IMR-90 (cell line): ENCODE measurements at regions not wholly inside any gene's neighbourhood (a gene's known extent, or its start where the extent isn't known, plus 50 kb on each side); places are given as distances from the start of the nearest gene placed in this dataset.
A peak's percentile ranks its signal among the peaks of the same experiment; 100 is the strongest.

Source experiments
- ATAC-seq: fragments of 200-7000 bp; cut with Tn5 transposase; 2 replicates; pipeline ENCODE4 v1.9.1; 2020; ENCODE audit warnings: low read depth, mild to moderate bottlenecking, moderate library complexity
- BruUV-seq: library from RNA; stranded (reverse); fragments of 400-500 nt; replicated peaks from 2 replicates; lab custom pipeline; 2021; lab: Mats Ljungman, UMichigan
- CTCF ChIA-PET: fragments of 300-600 bp; formaldehyde crosslinking; extraction: SDS; loops from one replicate; lab custom pipeline; 2021; ENCODE audit warnings: antibody characterized with exemption; lab: Yijun Ruan, JAX
- POLR2A ChIA-PET: fragments of 300-600 bp; sonication (Branson Sonifier 250); formaldehyde crosslinking; loops from one replicate; lab custom pipeline; 2022; ENCODE audit warnings: antibody characterized with exemption; ENCODE audit not compliant: unreplicated experiment; lab: Charles Lee
- DNase-seq: peaks from one replicate; pipeline ENCODE4 v3.0.0; 2013
- H2AFZ ChIP-seq: replicated peaks from 2 replicates; pipeline ENCODE3; 2013; ENCODE audit warnings: low read length, mild to moderate bottlenecking; ENCODE audit not compliant: poor library complexity
- H2AK5ac ChIP-seq: 2 replicates; pipeline ENCODE4 v1.6.1; 2013; ENCODE audit warnings: low read depth, low read length, inconsistent platforms
- H2AK9ac ChIP-seq: replicated peaks from 2 replicates; pipeline ENCODE3; 2013; ENCODE audit warnings: mild to moderate bottlenecking, low read depth, low read length, moderate library complexity; ENCODE audit not compliant: poor library complexity
- H2BK120ac ChIP-seq: 2 replicates; pipeline ENCODE4 v1.6.1; 2013; ENCODE audit warnings: low read depth, low read length, inconsistent platforms
- H2BK15ac ChIP-seq: 3 replicates; pipeline ENCODE4 v1.6.1; 2013; ENCODE audit warnings: low read depth, low read length, inconsistent platforms
- H2BK20ac ChIP-seq: 2 replicates; pipeline ENCODE4 v1.6.1; 2013; ENCODE audit warnings: low read depth, mild to moderate bottlenecking, inconsistent platforms, low read length, moderate library complexity
- H2BK5ac ChIP-seq: 2 replicates; pipeline ENCODE4 v1.6.1; 2013; ENCODE audit warnings: mild to moderate bottlenecking, low read depth, low read length, inconsistent platforms; ENCODE audit not compliant: poor library complexity, severe bottlenecking
- H3K14ac ChIP-seq: replicated peaks from 2 replicates; pipeline ENCODE4 v1.6.1; 2013; ENCODE audit warnings: low read depth, low read length, inconsistent platforms
- H3K18ac ChIP-seq: 2 replicates; pipeline ENCODE4 v1.6.1; 2013; ENCODE audit warnings: low read depth, low read length, control low read depth
- H3K23ac ChIP-seq: 2 replicates; pipeline ENCODE4 v1.6.1; 2013; ENCODE audit warnings: low read depth, low read length, inconsistent platforms
- H3K27ac ChIP-seq: 2 replicates; pipeline ENCODE4 v1.5.1; 2013; ENCODE audit warnings: mild to moderate bottlenecking, control low read depth, low read length; ENCODE audit not compliant: insufficient read depth
- H3K27me3 ChIP-seq: 2 replicates; pipeline ENCODE4 v1.6.1; 2013; ENCODE audit warnings: low read length; ENCODE audit not compliant: control insufficient read depth, insufficient read depth
- H3K36me3 ChIP-seq: 2 replicates; pipeline ENCODE4 v1.6.1; 2013; ENCODE audit warnings: low read length, mixed read lengths; ENCODE audit not compliant: control insufficient read depth, insufficient read depth
- H3K4ac ChIP-seq: 2 replicates; pipeline ENCODE4 v1.6.1; 2013; ENCODE audit warnings: low read depth, low read length, inconsistent platforms
- H3K4me1 ChIP-seq: 2 replicates; pipeline ENCODE4 v1.6.1; 2013; ENCODE audit warnings: low read length, mixed read lengths; ENCODE audit not compliant: control insufficient read depth, insufficient read depth
- H3K4me2 ChIP-seq: 2 replicates; pipeline ENCODE4 v1.6.1; 2013; ENCODE audit warnings: low read depth, mild to moderate bottlenecking, control low read depth, low read length, moderate library complexity
- H3K4me3 ChIP-seq: 2 replicates; pipeline ENCODE4 v1.5.1; 2013; ENCODE audit warnings: low read depth, mild to moderate bottlenecking, control low read depth, low read length, moderate library complexity; ENCODE audit not compliant: insufficient read depth
- H3K56ac ChIP-seq: 2 replicates; pipeline ENCODE4 v1.6.1; 2013; ENCODE audit warnings: low read length, inconsistent platforms; ENCODE audit not compliant: insufficient read depth; ENCODE audit errors: extremely low read depth
- H3K79me1 ChIP-seq, 2 experiments: 2 replicates each; pipeline ENCODE4 v1.6.1; 2013; ENCODE audit warnings: low read length in 2 of 2, inconsistent platforms in 1 of 2, low read depth in 1 of 2
- H3K9ac ChIP-seq: 2 replicates; pipeline ENCODE4 v1.6.1; 2013; ENCODE audit warnings: low read depth, low read length, control low read depth
- H3K9me1 ChIP-seq: 2 replicates; pipeline ENCODE4 v1.6.1; 2013; ENCODE audit warnings: low read length, inconsistent platforms; ENCODE audit not compliant: insufficient read depth
- H3K9me3 ChIP-seq: 2 replicates; pipeline ENCODE4 v1.6.1; 2013; ENCODE audit warnings: low read length; ENCODE audit not compliant: control insufficient read depth, insufficient read depth
- H4K20me1 ChIP-seq: 2 replicates; pipeline ENCODE4 v1.6.1; 2013; ENCODE audit warnings: low read length, inconsistent platforms; ENCODE audit not compliant: insufficient read depth
- H4K5ac ChIP-seq: 2 replicates; pipeline ENCODE4 v1.6.1; 2013; ENCODE audit warnings: mild to moderate bottlenecking, low read depth, low read length, control low read depth
- H4K8ac ChIP-seq, 2 experiments: 2 replicates each; pipeline ENCODE4 v1.6.1; 2013; ENCODE audit warnings: low read depth in 2 of 2, low read length in 2 of 2, control low read depth in 1 of 2, inconsistent platforms in 1 of 2
- H4K91ac ChIP-seq: 2 replicates; pipeline ENCODE4 v1.6.1; 2013; ENCODE audit warnings: low read depth, low read length, inconsistent platforms; ENCODE audit not compliant: insufficient read depth
- CTCF ChIP-seq: conservative IDR thresholded peaks from 2 replicates; pipeline ENCODE4 v1.5.1; 2012; ENCODE audit warnings: mild to moderate bottlenecking, low read depth, low read length, improper control_type of control experiment
- ELK1 ChIP-seq: fragments of 150-350 bp; IDR thresholded peaks from 2 replicates; pipeline ENCODE4 v1.6.1; 2016; ENCODE audit warnings: low read depth, mild to moderate bottlenecking, low read length, moderate library complexity, borderline replicate concordance
- FOS ChIP-seq: fragments of 150-350 bp; IDR thresholded peaks from 2 replicates; pipeline ENCODE4 v1.6.1; 2016; ENCODE audit warnings: low read depth, low read length
- MAFK ChIP-seq: IDR thresholded peaks from 2 replicates; pipeline ENCODE4 v1.6.1; 2012; ENCODE audit warnings: low read depth, low read length, improper control_type of control experiment
- MAZ ChIP-seq: IDR thresholded peaks from 2 replicates; pipeline ENCODE4 v1.6.1; 2012; ENCODE audit warnings: low read depth, mild to moderate bottlenecking, low read length, improper control_type of control experiment, moderate library complexity, borderline replicate concordance
- NFE2L2 ChIP-seq: fragments of 150-350 bp; IDR thresholded peaks from 2 replicates; pipeline ENCODE4 v1.6.1; 2016; ENCODE audit warnings: low read depth, mild to moderate bottlenecking, low read length
- RFX5 ChIP-seq: IDR thresholded peaks from 2 replicates; pipeline ENCODE4 v1.8.0; 2012; ENCODE audit warnings: low read depth, mild to moderate bottlenecking, low read length, moderate library complexity
- SMC3 ChIP-seq: fragments of 150-350 bp; IDR thresholded peaks from 2 replicates; pipeline ENCODE4 v1.6.1; 2016; ENCODE audit warnings: low read depth, mild to moderate bottlenecking, antibody characterized with exemption, low read length, moderate library complexity
- dilution Hi-C: fragments of 300-500 bp; cut with HindIII; formaldehyde crosslinking; loops from one replicate; pipeline ENCODE4 v1.14.3; 2018; ENCODE audit warnings: low sequenced_read_pairs; ENCODE audit not compliant: unreplicated experiment
- in situ Hi-C: fragments of 300-500 bp; cut with MboI; formaldehyde crosslinking; loops from 3 replicates; pipeline ENCODE4 v1.14.3; 2019; ENCODE audit warnings: low sequenced_read_pairs, inconsistent platforms, mixed read lengths
- intact Hi-C: fragments of 100-400 bp; cut with micrococcal nuclease; formaldehyde crosslinking; loops from 2 replicates; pipeline ENCODE4 v1.10.0; 2022

DNA sequence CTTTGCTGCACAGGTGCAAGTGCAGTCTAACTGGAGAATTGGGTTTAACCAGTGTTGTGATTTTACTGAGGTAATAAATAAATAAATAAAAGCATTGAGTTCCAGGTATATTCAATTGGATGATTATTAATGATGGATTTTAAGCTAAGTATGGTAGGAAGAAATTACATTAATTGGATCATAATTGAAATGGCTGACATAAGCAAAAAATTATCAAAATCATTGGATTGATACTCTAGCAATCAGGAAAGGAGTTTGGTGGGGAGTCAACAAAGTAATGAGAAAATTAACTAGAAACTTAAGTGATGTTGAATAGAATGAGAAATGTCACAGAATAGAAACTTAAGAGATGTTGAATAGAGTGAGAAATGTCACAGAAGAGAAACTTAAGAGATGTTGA is 981.9 kb downstream of the SI start:
- CTCF ChIA-PET: no interaction called here
- ATAC-seq: no peak

More for the DNA sequence above, 981.9 kb downstream of the SI start:
- Histone ChIP-seq H4K20me1 (no peaks in the 10 kb centered on the region), H4K91ac (no peak overlapping the region), H3K14ac (no peak overlapping the region), H3K56ac (no peak overlapping the region), H3K27me3 (no peaks in the 10 kb centered on the region), H2AK5ac (no peak overlapping the region), H2BK5ac (no peak overlapping the region), H3K9me1 (no peaks in the 10 kb centered on the region), H3K79me1 (no peaks in the 10 kb centered on the region), H2BK20ac (no peak overlapping the region), H3K9me3 (peaks cover 7% of the 10 kb centered on the region; the same call in 1 of the 2 replicates), H3K4ac (no peak overlapping the region), H3K4me1 (no peaks in the 10 kb centered on the region), H3K4me2 (no peak overlapping the region), H2AK9ac (no peak overlapping the region), H3K27ac (no peak overlapping the region), H4K5ac (no peak overlapping the region), H3K23ac (no peak overlapping the region), H3K36me3 (no peaks in the 10 kb centered on the region), H2BK15ac (no peak overlapping the region), H3K4me3 (no peak overlapping the region), H2BK120ac (no peak overlapping the region), H4K8ac (no peak overlapping the region), H3K18ac (no peak overlapping the region), H3K9ac (no peak overlapping the region), H2AFZ (no peak overlapping the region)
- no peak for TF ChIP-seq RFX5
- no peak for TF ChIP-seq MAZ
- no peak for TF ChIP-seq FOS
- TF ChIP-seq ELK1: no peak
- TF ChIP-seq SMC3: no peak
- TF ChIP-seq CTCF: no peak
- no peak for TF ChIP-seq NFE2L2
- peak; percentile 94 for TF ChIP-seq MAFK
- no TSS peak for BruUV-seq
- in situ Hi-C loops (no loop called here), intact Hi-C loops (no loop called here), dilution Hi-C loops (no loop called here)
- POLR2A ChIA-PET: no interaction called here
- DNase-seq: no peak
